ENCODE measurements at regions not wholly inside any gene's neighbourhood (a gene's known extent, or its start where the extent isn't known, plus 50 kb on each side); places are given as distances from the start of the nearest gene placed in this dataset.
"Not testable (repeated sequence)": the region's sequence is repeated elsewhere in the genome, so short reads cannot be mapped to it uniquely, and the experiment has no call there.

- DNase-seq, result no peak
Measured at GRCh38 chr7:113371416-113372043, 253.2 kb upstream of the SMIM30 start.

- DNase-seq, result no peak
Measured at GRCh38 chr7:113370910-113371309, 252.6 kb upstream of the SMIM30 start.

- no peak for DNase-seq
Measured at GRCh38 chr7:113368256-113368655, 249.9 kb upstream of the SMIM30 start.

DNA sequence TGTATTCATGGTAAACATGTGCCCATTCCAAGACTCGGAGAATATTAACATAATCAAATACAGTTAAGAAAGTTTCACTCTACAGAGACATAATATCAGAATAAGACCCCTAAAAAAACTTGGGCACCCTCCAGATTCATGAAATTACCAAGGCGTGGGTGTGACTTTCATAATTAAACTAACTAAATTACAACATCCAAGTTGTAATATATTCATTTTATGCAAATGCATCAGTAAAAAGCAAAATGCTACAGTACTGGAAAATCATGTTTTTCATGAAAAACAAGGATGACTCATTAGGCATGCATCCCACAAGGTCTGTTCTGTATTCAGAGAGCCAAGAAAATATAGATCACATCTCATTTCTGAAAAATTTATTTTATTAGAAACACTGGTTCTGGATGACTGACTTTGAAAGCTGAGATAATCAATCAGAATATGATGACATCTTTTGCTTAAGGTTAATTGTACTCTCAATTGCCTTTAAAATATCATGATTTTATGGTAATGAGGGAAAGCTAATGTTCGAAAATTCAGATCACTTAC, 248.8 kb upstream of the SMIM30 start:
- DNase-seq, result no peak

- no peak for DNase-seq
Measured at GRCh38 chr7:113366122-113366521, 247.8 kb upstream of the SMIM30 start.

DNA sequence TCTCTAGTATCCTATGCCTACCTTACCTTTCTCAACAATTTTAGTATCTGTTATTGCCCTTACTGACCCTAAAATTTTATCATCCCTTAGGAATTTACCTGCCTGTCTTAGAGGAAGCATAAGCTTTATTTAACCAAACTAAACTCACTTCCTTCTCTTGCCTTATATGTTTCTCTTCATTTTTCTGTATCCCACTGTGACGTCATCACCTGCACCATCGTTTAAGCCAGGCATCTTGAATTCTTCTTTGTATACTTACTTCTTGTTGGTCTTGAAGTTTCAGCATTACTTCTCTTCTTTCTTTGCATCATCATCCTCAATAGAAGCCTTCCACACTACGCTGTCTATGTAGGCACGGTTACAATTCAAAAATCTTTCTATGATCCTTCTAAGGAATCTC, 231.0 kb upstream of the SMIM30 start:
- DNase-seq, result no peak

- no peak for DNase-seq
Measured at GRCh38 chr7:113339661-113340060, 221.3 kb upstream of the SMIM30 start.

- DNase-seq, result no peak
Measured at GRCh38 chr7:113338071-113338696, 219.8 kb upstream of the SMIM30 start.

GRCh38 chr7:113336838-113337237, 218.5 kb upstream of the SMIM30 start:
- DNase-seq, result not testable (repeated sequence)

DNA sequence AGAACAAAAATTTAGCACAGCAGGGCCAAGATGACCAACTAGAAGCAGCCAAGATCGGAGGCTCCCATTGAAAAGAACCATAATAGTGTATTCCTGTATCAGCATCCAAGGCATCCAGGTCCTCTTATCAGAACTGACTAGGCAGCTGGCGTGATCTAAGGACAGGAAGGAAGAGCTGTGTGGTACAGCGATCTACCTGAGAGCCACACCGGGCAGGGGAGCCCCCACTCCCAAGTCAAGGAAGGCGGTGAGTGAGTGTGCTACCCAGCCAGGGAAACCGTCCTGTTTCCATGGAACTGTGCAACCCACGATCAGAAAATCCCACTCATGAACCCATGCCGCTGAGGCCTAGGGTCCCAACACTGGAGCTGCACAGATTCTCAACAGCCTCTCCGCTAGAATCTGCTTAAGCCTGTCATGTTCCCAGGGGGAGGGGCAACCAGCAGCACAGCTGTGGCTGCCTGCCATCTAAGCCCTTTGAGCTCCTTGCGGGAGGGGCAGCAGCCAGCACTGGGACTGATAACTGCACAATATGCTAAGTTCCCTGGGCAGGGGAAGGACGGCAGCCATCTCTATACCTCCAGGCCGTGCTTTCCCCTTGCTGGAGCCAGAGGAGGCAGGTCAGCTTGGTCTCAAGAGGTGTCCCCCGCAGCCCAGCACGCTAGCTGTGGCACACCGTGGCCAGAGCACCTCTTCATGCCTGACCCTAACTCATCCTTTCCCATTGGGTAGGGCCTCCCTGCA, 213.0 kb upstream of the SMIM30 start:
- no peak for DNase-seq

- DNase-seq, result no peak
Measured at GRCh38 chr7:113321201-113321600, 202.8 kb upstream of the SMIM30 start.

DNA sequence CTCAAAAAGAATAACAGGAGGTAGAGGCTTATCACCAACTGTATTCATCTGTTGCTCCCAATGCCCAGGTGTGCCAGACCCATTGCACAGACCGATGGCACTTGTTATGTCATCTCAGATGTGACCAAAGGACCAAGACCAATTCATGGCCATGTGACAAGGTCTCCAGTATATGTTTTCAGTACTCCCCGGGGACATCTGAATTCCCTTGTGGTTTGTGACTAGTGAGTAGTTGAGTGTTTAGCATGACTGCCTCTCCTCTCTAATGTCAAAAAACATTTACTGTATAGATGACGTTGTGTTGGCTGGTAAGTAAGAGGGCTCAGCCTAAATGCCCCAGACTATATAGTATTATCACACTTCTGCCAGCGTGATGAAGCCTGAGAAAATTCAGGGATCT, 202.1 kb upstream of the SMIM30 start:
- DNase-seq, result no peak

GRCh38 chr7:113314594-113314993, 196.2 kb upstream of the SMIM30 start:
- no peak for DNase-seq

DNA sequence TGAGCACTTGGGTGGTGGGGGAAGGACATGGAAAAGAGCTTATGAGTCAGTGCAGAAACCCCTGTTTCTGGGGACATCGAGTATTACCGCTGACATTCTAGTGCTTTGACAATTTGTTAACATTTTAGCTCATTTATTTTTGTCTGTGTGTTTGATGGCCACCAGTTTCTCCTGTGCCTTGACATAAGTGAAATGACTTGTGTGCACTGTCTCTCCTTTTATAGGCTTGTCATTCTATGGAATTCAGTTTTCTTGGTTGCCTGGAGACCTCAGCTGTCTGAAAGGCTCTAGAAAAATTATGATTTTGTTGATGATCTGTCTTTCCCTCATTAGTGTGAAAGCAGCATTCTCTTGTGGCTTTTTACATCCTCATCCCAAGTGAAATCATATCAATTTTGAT, 190.0 kb upstream of the SMIM30 start:
- no peak for DNase-seq

DNA sequence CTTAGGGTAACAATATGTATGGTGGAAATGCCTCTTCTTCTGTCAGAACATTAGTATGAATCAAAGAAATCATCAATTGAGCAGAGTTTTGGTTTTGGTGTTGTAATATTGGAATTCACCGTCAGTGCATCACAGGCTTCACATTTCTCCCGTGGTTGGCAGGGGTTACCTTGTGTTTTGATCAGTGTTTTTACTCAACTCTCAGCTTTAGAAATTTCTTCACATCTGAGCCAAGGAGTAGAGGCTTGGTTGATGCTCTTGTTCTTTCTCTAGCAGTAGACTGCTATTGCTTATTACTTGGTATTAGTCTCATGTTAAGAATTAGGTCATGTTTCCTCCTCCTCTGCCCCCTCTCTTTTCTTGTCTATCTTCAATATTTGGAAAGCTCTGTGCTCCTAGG, 188.8 kb upstream of the SMIM30 start:
- no peak for DNase-seq

GRCh38 chr7:113306302-113306701, 187.9 kb upstream of the SMIM30 start:
- DNase-seq, result no peak

- no peak for DNase-seq
Measured at GRCh38 chr7:113304104-113304503, 185.8 kb upstream of the SMIM30 start.

- not testable (repeated sequence) for DNase-seq
Measured at GRCh38 chr7:113303388-113303787, 185.0 kb upstream of the SMIM30 start.

GRCh38 chr7:113301983-113302382, 183.6 kb upstream of the SMIM30 start:
- DNase-seq, result no peak

DNA sequence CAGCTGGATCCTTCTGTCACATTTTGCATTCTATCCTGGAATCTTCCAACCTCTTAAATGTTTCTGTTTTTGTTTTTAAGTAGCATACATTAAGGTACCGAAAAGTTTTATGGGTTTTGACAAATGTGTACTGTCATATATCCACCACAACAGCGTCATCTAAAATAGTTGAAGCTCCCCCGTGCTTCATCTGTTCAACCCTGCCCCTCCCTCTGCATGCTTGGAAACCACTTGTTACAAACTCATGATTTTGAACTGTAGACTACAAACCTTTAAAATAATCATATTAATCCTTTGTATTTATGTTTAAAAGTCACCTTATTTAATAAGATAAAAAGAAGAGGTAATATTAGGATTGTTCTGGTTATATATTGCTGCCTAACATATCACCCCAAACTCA, 182.8 kb upstream of the SMIM30 start:
- no peak for DNase-seq

DNA sequence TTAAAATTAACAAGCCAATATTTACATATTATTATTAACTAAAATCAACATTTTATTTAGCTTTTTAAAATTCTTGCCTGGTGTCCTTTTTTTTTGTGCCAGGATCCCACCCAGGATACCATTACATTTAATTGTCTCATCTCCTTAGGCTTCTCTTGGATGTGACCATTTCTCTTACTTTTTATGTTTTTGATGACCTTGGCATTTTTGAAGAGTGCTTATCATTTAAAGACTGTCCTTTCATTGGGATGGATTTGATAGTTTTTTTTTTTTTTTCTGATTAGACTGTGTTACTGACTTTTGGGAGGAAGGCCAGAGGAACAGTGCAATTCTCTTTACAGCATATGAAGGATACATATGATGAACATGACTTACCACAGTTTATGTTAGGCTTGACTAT, 181.4 kb upstream of the SMIM30 start:
- DNase-seq, result no peak

GRCh38 chr7:113298501-113298900, 180.1 kb upstream of the SMIM30 start:
- no peak for DNase-seq

DNA sequence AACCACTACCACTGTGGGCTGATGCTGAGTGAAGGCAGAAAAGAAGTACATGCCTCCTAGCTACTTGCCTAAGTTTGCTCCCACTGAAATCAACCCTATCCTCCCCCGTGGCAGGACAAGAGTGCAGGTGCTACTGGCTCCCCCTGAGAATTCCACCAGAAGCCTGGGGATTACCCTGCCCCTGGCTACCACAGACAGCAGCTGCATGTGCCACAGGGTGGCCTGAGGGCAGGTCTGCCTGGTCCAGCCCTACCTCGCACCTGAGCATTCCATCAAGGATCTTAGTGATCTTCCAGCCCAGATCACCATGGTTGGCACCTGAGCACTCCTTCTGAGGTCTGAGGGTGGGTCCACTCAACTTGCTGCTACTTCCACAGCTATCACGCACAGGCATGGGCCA, 176.4 kb upstream of the SMIM30 start:
- DNase-seq, result no peak

DNA sequence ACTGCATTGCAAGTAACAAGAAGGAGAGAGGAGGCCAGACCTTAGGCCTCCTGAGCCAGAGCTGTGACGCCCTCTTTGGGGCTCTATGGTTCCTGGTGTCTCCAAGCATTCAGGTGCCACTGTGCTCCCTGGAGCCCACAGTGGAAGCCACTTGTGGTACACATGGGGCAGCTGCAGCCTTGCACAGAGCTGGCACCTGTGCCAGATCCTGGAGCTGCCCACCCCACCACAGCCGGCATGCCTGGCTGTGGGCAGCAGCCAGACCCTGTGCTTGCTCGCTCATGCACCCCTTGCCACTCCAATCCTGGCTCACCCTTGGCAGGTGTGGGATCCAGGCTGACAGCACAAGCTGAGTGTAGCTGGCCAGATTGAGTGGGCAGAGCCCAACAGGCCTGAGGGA, 173.8 kb upstream of the SMIM30 start:
- no peak for DNase-seq

Measured in stimulated activated CD4-positive, alpha-beta T cell treated with anti-CD3 and anti-CD28 coated beads, Interleukin-2, amount 100 ng/mL, for 48 hours (primary cell).